GM21825 (cell line): ENCODE measurements at regions not wholly inside any gene's neighbourhood (a gene's known extent, or its start where the extent isn't known, plus 50 kb on each side); places are given as distances from the start of the nearest gene placed in this dataset.
"Not testable (repeated sequence)": the region's sequence is repeated elsewhere in the genome, so short reads cannot be mapped to it uniquely, and the experiment has no call there.

Source experiments
- ATAC-seq: cut with Tn5 transposase; IDR thresholded peaks from one replicate; pipeline ENCODE4 v1.9.1; 2021; ENCODE audit warnings: mild to moderate bottlenecking, moderate library complexity; ENCODE audit not compliant: unreplicated experiment

- not testable (repeated sequence) for ATAC-seq
Observed at GRCh38 chr3:185306286-185306685, 52.4 kb upstream of the EHHADH start.

- no peak for ATAC-seq
Observed at GRCh38 chr3:185306847-185307246, 53.0 kb upstream of the EHHADH start.

- ATAC-seq, result peak; percentile 47
Observed at GRCh38 chr3:185308126-185308754, 54.4 kb upstream of the EHHADH start.

- ATAC-seq, result no peak
Observed at GRCh38 chr3:185309302-185309701, 53.6 kb upstream of the MAP3K13 start.

- ATAC-seq, result no peak
Observed at GRCh38 chr3:185309795-185310194, 53.1 kb upstream of the MAP3K13 start.

- no peak for ATAC-seq
Observed at GRCh38 chr3:185311991-185312390, 50.9 kb upstream of the MAP3K13 start.
